Left lobe of liver (tissue), 2 donors: ENCODE measurements at regions not wholly inside any gene's neighbourhood (a gene's known extent, or its start where the extent isn't known, plus 50 kb on each side); places are given as distances from the start of the nearest gene placed in this dataset.

Experiments
- ATAC-seq: fragments of 200-7000 bp; cut with Tn5 transposase; one replicate; pipeline ENCODE4 v1.9.1; 2020; ENCODE audit warnings: mild to moderate bottlenecking, moderate library complexity
- DNase-seq: peaks from one replicate; pipeline ENCODE4 v3.0.0-alpha.2; 2020; ENCODE audit warnings: low spot score
- donor health status: DM: no; HTN: no; CAD: no; lungs with moderate emphysema.
- donor health status: DM: no; HTN: yes; CAD: no.

DNA sequence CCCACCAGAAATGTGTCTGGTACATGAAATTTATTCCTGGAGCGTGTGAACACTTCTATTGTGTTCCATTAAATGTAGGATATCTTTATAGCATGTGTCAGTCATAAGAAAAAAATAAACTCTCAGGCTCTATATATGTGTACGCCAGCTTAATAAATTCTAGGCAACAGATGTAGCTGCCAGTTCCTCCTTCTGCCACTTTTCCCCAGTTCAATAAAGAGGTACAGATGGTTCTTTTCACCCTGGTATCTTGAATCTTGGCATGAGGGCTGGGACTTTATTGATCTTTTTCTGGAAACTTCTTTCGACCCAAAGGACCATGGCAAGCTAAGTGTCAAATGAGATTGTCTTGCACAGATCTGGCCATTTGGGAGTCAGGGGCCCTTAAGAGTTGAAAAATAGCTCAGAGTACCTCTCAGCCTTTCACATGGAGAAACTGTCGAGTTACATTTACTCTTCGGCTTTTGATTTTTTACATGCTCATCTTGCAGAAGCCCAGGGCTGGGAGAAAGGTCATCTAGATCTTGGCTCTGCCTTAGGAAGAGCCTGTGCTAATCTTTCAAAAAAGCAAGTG lies 240.9 kb downstream of the DOK5 start:
- ATAC-seq (no peak), DNase-seq (no peak)

DNA sequence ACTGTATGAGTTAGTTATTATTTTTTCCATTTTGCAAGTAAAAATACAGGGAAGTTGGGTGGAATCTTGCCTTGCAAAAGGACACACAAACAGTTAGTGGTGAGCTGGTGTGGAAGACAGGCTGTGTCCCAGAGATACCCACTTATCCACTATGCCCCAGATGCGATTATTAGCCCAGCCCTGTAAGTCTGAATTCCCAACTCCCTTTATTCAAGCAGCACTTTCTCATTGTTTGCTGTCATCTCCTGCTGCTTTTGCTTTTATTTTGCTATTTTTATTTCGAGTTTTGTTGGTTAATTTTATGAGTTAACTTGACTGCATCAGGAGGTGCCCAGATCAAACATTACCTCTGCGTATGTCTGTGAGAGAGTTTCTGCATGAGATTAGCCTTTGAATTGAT lies 239.4 kb downstream of the DOK5 start:
- no peak for ATAC-seq

DNA sequence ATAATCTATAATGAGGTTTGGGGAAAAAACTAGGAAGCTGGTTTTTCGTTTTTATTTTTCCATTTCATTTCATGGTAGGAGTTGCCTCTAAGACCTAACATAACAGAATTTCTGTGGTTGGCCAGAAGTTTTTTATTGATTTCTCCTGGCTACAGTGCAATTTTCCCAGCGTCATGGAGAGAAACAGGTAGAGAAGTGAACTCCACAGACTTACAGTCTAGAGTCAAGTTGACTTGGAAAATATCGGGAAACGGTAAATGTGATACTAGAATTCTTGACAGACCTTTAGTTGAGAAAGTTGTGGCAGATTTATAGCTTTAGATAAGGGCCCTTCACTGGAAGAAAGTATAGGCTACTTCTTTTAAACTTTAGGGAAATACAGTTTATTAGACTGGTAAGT lies 238.3 kb downstream of the DOK5 start:
- DNase-seq (no peak), ATAC-seq (no peak)

More for the DNA sequence above, 239.4 kb downstream of the DOK5 start:
- no peak for DNase-seq

DNA sequence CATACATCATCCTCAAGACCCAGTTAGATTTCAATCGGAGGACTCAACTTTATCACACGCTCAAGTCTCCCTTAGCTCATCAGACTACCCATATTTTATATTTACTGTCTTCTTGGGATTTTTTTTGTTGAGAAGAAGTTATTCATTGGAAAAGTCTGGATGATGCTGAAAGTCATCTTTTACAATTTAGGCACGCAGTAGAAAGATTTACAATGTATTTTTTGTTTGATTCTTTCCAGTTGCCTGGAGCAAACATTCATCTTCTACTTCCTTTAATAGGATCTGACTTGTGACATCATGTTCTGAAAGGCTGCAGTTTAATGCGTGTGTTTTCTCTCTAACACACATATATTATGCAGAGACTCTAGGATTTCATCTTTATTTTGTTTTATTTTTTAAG lies 235.7 kb downstream of the DOK5 start:
- DNase-seq (no peak), ATAC-seq (no peak)

DNA sequence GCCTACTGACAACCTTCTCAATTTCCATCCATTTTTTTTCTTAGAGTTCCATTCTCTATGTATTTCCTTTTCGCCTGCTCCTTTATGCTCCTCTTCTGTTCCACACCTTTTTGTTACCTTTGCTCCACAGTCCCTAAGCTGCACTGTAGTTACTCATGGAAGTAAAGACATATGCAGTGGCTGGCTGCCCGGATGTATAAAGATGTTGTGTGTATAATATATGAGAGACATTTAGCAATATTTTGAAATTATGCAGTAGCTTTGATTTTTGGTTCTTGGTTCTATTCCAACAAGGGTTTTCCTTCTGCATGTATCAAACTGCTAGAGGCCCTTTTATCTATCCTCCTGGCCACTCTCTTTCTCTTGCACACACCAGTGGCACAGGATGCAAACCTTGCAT lies 234.9 kb downstream of the DOK5 start:
- DNase-seq (no peak), ATAC-seq (no peak)

DNA sequence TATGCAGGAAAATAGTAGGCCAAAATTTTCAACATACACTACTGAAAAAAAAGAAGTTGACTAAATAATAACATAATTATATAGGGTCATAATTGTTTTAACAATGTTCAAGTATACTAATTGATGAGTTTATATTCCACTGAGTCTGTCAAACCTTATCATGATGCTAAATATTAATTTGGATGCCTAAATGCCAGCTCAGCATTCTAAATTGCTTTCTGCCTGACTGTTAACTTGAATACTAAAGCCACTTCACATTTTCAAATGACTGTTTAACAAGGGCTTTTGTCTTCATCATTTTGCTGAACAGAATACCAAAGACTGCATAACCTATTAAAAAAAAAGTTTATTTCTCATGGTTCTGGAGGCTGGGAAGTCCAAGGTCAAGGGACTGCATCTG lies 232.8 kb downstream of the DOK5 start:
- no peak for DNase-seq
- no peak for ATAC-seq

DNA sequence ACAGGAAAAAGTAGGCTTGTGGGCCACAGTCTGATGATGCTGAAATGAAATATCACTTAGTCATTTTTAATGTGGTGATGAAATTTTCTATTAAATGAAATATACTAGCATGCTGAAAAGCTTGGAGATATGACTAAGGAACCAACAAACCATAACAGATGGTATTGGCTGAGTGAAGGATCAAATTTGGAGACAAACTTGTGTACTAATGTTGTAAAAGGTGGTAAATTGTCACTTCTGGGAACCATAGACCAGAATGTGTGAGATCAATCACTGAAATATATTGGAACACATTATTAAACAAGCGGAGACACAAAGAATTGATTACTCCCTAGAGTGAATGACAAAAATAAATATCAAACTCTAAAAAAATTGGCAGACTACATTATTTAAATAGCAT lies 232.4 kb downstream of the DOK5 start:
- ATAC-seq (no peak), DNase-seq (no peak)

DNA sequence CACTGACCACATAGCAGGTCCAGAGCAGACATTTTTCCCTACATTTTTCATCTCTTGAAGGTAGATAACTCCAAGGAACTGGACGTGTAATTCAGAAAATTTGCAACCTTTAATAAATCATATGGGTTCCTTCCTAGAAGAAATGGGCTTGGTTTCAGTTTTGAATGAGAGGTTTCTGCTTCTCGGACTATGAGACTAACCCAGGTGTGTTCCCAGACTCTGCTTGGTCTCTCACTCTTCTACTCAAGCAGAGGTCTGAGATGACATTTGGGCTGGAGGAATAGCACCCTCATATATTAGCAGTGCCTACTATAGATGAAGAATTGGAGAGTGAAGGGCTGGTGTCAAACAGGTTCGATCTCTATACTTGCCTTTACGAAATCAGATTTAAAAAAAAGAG lies 231.2 kb downstream of the DOK5 start:
- ATAC-seq (no peak), DNase-seq (no peak)

DNA sequence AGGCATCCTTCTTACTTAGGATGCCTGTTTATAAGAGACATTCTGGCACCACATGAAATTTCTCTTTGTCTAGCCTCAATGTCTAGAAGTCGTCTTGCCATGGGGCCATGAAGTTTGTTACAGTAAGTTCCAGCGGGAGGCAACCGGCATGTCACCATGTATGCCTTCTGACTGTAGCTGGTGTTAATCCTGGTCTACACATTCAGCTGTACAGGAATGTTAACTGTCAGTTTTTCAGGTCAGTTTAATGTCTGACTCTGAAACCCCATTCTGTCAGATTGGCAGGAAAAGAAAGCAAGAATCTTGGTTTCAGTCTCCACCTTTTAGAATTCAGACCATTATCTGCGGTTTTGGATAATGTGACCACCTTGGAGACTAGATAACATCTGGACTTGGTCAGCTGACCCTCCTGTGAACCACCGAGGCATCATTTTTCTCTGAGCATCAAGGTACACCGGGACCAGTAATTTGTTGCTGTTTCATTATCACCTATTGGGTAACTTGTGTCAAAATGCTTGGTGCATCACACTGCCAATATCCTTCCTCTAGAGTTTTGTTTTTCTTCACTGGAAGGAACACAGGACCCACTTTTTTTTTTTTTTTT lies 228.7 kb downstream of the DOK5 start:
- ATAC-seq (no peak), DNase-seq (no peak)
